ENCODE measurements at regions not wholly inside any gene's neighbourhood (a gene's known extent, or its start where the extent isn't known, plus 50 kb on each side); places are given as distances from the start of the nearest gene placed in this dataset.

- Histone ChIP-seq H3K9me3 (ENCODE audit: insufficient read depth in 2 of 2, low read depth in 1 of 2, low read length in 1 of 2) (no peaks in the 10 kb centered on the region), H2BK5ac (ENCODE audit: low read depth, low read length) (no peak overlapping the region), H3K4me3 (ENCODE audit: extremely low read depth in 1 of 4, insufficient read depth in 2 of 4, low read depth in 3 of 4, low read length in 4 of 4) (no peak overlapping the region), H2BK120ac (replicated peaks; ENCODE audit: low read depth, low read length) (no peak overlapping the region), H3K9ac (replicated peaks in 1 of 4; ENCODE audit: extremely low read depth in 1 of 4, low read depth in 3 of 4, low read length in 3 of 4) (no peak overlapping the region), H3K18ac (ENCODE audit: extremely low read depth, low read length) (no peak overlapping the region), H3K27me3 (replicated peaks in 1 of 4; ENCODE audit: control insufficient read depth in 3 of 4, extremely low read depth in 1 of 4, insufficient read depth in 3 of 4, low read length in 3 of 4) (no peaks in the 10 kb centered on the region), H3K23me2 (ENCODE audit: low read depth, low read length) (no peaks in the 10 kb centered on the region), H3K4me2 (ENCODE audit: insufficient read depth in 1 of 2, low read depth in 2 of 2, low read length in 2 of 2) (no peak overlapping the region), H3K14ac (ENCODE audit: insufficient read length) (no peak overlapping the region), H3K79me1 (ENCODE audit: low read depth, low read length) (no peaks in the 10 kb centered on the region), H2AFZ (ENCODE audit: low read length) (no peak overlapping the region), H4K20me1 (replicated peaks in 1 of 2; ENCODE audit: control insufficient read depth in 1 of 2, insufficient read depth in 2 of 2, low read length in 2 of 2) (no peaks in the 10 kb centered on the region), H4K5ac (ENCODE audit: insufficient read length, low read depth, low read length) (no peak overlapping the region), H4K91ac (replicated peaks; ENCODE audit: insufficient read length, low read length) (no peak overlapping the region), H2BK20ac (ENCODE audit: low read length) (no peak overlapping the region), H2BK12ac (ENCODE audit: low read depth, low read length) (no peak overlapping the region), H3K79me2 (ENCODE audit: control insufficient read depth in 1 of 2, insufficient read depth in 2 of 2, low read length in 2 of 2) (no peaks in the 10 kb centered on the region), H3K4ac (replicated peaks; ENCODE audit: insufficient read length, low read depth, low read length) (no peak overlapping the region), H2AK5ac (ENCODE audit: low read depth, low read length) (no peak overlapping the region), H2BK15ac (ENCODE audit: low read length) (no peak overlapping the region), H3K4me1 (replicated peaks in 1 of 4; ENCODE audit: control insufficient read depth in 3 of 4, insufficient read depth in 4 of 4, low read length in 3 of 4) (no peaks in the 10 kb centered on the region), H4K8ac (ENCODE audit: extremely low read depth, insufficient read depth, low read length) (no peak overlapping the region), H3K36me3 (ENCODE audit: control insufficient read depth in 2 of 4, insufficient read depth in 4 of 4, low read length in 3 of 4) (no peaks in the 10 kb centered on the region), H3K23ac (ENCODE audit: insufficient read length) (no peak overlapping the region), H3K56ac (replicated peaks; ENCODE audit: insufficient read length, low read depth, low read length) (no peak overlapping the region), H3K27ac (ENCODE audit: low read depth, low read length) (no peak overlapping the region)
- POLR2A ChIA-PET (ENCODE audit: partially characterized antibody), result interaction anchor here (1.2 kb wide), 1 partner anchor 14 kb away, joined by 3 read pairs; no protein-coding TSS in a partner anchor
- DNase-seq (ENCODE audit: low read depth in 1 of 2, low spot score in 2 of 2) (no peak), FAIRE-seq (no peak)
- CTCF ChIA-PET (ENCODE audit: partially characterized antibody), result interaction anchor here (0.8 kb wide), 1 partner anchor 10 kb away, joined by 4 read pairs; no protein-coding TSS in a partner anchor
- TF ChIP-seq CEBPB (IDR thresholded peaks at IDR 0.05; ENCODE audit: low read depth, low read length), result no peak
- 78% methylated on average over 2 of the region's 2 CpGs; no CpG with 5 or more reads in 1 of the 2 experiments for WGBS, 2 experiments (ENCODE audit: extremely low coverage in 1 of 2, insufficient coverage in 1 of 2, insufficient read length in 1 of 2, insufficient replicate concordance in 2 of 2, low coverage in 1 of 2, low lambda C conversion rate in 2 of 2, missing lambda C conversion rate in 1 of 2)
Observed at GRCh38 chr2:61750624-61751023, 103.2 kb downstream of the FAM161A start.

Measured in H1 (cell line).